ENCODE measurements at regions not wholly inside any gene's neighbourhood (a gene's known extent, or its start where the extent isn't known, plus 50 kb on each side); places are given as distances from the start of the nearest gene placed in this dataset.

- TF ChIP-seq CTCF (conservative IDR thresholded peaks at IDR 0.05): no peak
Observed at GRCh38 chr3:73327052-73327451, 265.6 kb downstream of the EBLN2 start.

More at GRCh38 chr3:73327052-73327451, 265.6 kb downstream of the EBLN2 start:
- no peak overlapping the region for H3K27ac ChIP-seq
